ENCODE measurements at regions not wholly inside any gene's neighbourhood (a gene's known extent, or its start where the extent isn't known, plus 50 kb on each side); places are given as distances from the start of the nearest gene placed in this dataset.

DNA sequence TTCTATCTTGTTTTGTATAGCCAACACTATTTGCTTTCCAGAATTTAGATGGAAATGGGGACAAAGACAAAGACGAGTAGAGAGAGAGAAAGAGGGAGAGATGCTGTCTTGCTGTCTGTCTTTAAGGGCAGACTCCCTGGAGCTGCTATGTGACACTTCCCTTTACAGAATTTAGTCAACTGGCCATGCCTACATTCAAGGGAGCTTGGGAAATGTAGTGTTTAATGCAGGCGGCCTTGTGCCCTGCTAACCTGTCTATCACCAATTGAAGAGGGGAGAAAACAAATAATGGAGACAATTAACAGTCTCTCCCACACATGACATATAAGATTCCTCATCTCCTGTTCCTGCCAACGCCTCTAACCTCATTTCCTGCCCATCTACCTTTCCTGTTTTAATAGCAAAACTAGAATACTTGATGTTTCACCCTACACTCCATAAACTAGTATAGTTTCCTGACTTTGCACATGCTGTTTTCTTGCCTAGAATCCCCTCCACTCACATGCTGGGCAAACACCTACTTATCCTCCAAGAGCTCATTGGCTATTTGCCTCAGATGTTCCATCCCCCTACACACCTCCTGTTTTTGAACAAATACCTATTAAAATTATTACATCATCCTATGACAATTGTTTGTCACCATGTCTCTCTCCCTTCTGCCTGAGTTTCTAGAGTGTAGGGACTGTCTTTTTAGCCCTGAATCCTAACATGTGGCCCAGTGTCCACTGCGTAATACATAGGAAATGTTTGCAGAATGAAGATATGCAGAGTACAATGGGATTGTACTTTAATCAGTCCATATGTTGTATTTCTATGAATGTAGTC is 117.2 kb downstream of the SLC25A24 start:
- DNase-seq (ENCODE audit: low read depth) = no peak

- no peak for DNase-seq (ENCODE audit: low read depth)
Measured at GRCh38 chr1:108082001-108082400, 117.0 kb upstream of the VAV3 start.

DNA sequence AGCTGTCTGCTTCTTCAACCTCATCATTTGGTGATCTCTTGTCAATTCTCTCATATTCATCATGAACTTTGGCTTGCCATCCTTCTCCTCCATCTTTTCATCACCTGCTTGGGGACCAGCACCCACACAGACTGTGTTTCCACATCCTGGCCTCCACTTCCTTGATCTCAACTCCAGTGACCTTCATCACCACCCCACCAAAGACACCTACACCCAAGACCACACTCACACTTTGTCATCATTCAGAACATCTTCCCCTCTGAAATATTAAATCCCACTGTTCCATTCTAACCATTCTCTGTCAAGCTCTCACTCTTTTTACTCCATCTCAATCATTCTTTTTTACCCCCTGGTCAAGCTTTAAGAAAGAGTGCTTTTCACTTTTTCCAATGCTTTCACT is 115.5 kb upstream of the VAV3 start:
- DNase-seq (ENCODE audit: low read depth) = no peak

DNA sequence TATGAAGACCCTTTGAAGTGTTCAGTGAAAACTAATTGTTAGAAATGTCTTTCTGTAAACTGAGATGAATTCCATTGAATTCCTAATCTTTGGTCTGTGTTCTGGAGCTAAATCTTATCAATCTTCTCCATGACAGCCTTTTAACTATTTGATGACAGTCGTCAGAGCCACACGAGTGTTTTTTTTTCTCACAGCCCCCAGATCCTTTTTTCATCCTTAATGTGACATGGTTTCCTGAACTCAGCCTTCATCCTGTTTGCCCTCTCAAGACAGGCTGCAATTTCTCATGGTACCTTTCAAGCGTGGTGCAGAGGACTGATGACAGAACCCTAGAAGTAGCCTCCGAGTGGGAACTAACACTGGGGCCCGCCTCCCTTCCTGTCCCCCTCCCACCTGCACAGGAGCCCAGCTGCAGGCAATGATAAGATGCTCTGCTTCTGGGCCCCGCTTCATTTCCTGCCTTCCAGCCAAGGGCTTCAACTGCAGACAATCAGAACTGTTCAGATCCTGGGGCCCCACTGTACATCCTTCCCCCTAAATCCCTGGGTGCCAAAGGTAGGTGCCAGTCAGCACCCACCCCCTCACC is 114.6 kb upstream of the VAV3 start:
- peak; percentile 90 for DNase-seq (ENCODE audit: low read depth)

- no peak for DNase-seq (ENCODE audit: low read depth)
Measured at GRCh38 chr1:108077991-108078390, 113.0 kb upstream of the VAV3 start.

DNA sequence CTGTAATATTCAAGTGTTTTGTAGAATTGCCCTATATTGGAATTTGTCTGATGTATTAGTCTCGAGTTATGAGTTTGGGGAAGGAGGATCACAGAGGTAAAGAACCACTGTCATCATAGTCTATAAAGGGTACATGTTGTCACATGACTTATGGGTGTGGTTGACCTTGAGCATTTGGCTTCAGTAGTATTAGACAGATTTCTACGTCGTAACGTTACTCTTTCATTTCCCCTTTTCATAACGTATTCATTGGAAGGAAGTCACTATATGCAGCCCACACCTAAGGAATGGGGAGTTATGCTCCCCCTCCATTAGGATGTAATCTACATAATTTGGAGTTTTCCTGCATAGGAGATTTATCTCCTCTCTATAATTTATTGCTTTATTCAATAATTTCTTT is 110.1 kb upstream of the VAV3 start:
- DNase-seq (ENCODE audit: low read depth) = no peak

- no peak for DNase-seq (ENCODE audit: low read depth)
Measured at GRCh38 chr1:108072776-108073175, 107.8 kb upstream of the VAV3 start.

- DNase-seq (ENCODE audit: low read depth) = no peak
Measured at GRCh38 chr1:108072212-108072611, 107.2 kb upstream of the VAV3 start.

GRCh38 chr1:108071601-108072000 is 106.6 kb upstream of the VAV3 start:
- no peak for DNase-seq (ENCODE audit: low read depth)

- no peak for DNase-seq (ENCODE audit: low read depth)
Measured at GRCh38 chr1:108070662-108071061, 105.7 kb upstream of the VAV3 start.

DNA sequence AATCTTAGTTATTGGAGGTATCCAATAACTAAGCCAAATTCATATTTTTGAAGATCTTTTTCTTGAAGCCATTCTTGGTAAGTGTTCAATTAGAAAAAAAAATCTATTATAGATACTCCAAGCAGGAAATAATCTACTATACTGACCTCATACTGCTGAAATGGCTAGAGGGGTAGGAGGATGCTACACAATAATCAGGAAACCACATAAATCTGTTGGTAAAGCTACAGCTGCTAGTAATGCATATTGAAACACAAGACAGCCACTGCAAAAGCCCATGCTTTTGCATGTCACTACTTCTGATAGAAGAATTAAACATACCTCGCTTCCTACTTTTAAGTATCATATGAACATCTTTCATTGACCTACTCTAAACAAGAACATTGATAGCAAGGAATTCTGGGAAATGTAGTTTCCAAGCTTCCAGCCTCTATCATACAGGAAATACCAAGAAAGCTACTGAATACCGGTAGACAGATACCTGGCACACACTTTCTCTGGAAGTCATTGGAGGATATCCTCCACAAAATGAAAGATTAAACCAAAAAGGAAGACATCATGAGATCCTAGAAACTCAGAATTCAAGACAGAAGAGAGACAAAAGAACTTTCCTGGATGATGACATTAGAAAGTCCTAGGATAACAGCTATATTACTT is 103.0 kb upstream of the VAV3 start:
- no peak for DNase-seq (ENCODE audit: low read depth)

GRCh38 chr1:108066808-108067207 is 101.8 kb upstream of the VAV3 start:
- DNase-seq (ENCODE audit: low read depth) = no peak

GRCh38 chr1:108064255-108064654 is 99.3 kb upstream of the VAV3 start:
- no peak for DNase-seq (ENCODE audit: low read depth)

GRCh38 chr1:108063703-108064102 is 98.7 kb upstream of the VAV3 start:
- DNase-seq (ENCODE audit: low read depth) = peak; percentile 70

- no peak for DNase-seq (ENCODE audit: low read depth)
Measured at GRCh38 chr1:108059945-108060344, 95.0 kb upstream of the VAV3 start.

DNA sequence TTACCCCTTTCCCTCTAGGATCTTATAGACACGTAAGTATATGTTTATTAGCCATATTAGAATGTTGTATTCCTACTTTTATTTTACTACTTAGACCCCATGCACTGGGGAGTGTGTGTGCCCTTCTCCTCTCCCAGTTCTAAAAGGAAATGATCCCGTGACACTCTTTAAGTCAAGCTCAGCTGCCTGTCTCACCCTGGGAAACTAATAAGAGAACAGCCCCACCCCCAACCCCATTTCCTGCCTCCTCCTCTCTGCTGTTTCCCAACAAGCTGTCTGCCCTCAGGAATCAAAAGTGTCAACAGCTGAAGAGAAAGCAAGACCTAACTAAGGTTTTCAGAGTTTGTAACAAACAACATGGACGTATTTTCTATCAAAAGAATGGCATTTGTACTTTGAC is 92.6 kb upstream of the VAV3 start:
- no peak for DNase-seq (ENCODE audit: low read depth)

- no peak for DNase-seq (ENCODE audit: low read depth)
Measured at GRCh38 chr1:108056436-108056990, 91.5 kb upstream of the VAV3 start.

DNA sequence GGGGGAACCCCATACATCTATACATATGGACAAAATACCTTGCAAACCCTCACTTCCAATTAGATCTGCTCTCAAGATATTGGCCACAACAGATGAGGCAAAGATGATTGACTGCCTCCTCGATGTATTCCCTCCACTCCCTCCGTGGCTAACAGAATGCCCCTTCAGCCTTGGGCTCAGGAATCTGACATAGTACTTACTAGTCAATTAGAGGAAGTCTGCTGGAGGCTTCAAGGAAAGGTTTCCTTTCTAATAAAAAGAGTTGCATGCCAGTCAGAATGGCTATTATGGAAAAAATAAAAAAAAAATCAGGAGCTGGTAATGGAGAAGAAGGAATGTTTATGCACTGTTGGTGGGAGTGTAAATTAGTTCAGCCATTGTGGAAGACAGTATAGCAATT is 90.4 kb upstream of the VAV3 start:
- no peak for DNase-seq (ENCODE audit: low read depth)

DNA sequence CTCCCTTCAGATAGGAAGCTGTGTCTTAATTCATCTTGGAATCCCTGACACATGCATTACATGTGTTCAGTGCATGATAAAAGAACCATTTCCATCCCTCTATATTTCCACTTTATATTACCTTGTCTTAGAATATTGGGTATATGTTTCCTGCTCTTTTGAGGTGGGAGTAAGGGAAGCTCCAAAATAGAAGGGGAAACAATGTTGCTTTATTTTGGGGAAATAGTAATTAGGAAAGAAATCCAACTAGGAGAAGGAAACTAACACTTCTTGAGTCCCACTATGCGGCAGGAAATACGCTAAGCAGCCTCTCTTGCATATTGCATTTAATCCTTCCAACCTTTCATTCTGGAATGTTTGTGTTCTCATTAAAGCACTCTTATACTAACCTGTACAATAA is 89.4 kb upstream of the VAV3 start:
- no peak for DNase-seq (ENCODE audit: low read depth)

DNA sequence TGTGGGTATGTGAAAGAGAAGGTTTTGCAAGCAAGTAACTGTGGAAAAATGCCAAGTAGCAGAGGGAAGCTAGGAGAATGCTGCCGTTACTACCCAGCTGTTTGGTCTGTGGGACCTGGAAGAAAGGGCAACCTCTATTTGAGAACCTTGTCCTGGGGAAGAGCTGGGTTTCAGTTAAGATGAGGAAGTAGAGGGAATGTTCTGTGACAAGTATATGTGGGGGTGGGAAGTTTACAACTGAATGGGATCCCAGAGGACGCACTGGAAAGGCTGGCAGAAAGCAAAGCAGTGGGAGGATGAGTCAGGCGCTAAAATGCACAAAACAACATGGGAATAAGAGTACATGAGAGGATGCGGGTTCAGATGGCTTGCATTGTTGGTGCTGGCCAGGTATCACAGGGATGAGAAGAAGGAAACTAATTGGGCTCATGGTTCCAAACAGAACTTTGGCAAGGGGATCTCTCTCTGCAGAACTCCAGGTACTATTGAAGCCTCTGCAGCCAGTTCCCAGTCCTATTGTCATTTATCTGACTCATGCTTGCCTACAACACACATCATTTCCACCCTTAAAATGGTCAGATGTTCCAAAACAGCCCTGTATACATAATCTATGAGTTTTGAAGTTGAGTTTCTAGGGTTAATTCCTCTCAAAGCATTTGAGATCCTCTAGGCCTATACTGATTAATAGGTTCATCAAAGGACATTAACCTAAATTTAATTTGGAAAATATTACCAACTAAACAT is 88.5 kb upstream of the VAV3 start:
- DNase-seq (ENCODE audit: low read depth) = no peak

GRCh38 chr1:108051631-108052377 is 86.8 kb upstream of the VAV3 start:
- DNase-seq (ENCODE audit: low read depth) = no peak
